ENCODE measurements at regions not wholly inside any gene's neighbourhood (a gene's known extent, or its start where the extent isn't known, plus 50 kb on each side); places are given as distances from the start of the nearest gene placed in this dataset.
"Not testable (repeated sequence)": the region's sequence is repeated elsewhere in the genome, so short reads cannot be mapped to it uniquely, and the experiment has no call there.

- no peak for DNase-seq (ENCODE audit: low read depth)
Observed at GRCh38 chr13:42373048-42373812, 101.3 kb downstream of the AKAP11 start.

GRCh38 chr13:42375663-42376062 is 103.7 kb downstream of the AKAP11 start:
- no peak for DNase-seq (ENCODE audit: low read depth)

GRCh38 chr13:42377640-42378382 is 105.9 kb downstream of the AKAP11 start:
- no peak for DNase-seq (ENCODE audit: low read depth)

- no peak for DNase-seq (ENCODE audit: low read depth)
Observed at GRCh38 chr13:42378383-42378780, 106.4 kb downstream of the AKAP11 start.

GRCh38 chr13:42379241-42379640 is 107.3 kb downstream of the AKAP11 start:
- no peak for DNase-seq (ENCODE audit: low read depth)

- DNase-seq (ENCODE audit: low read depth) = no peak
Observed at GRCh38 chr13:42380420-42381164, 108.6 kb downstream of the AKAP11 start.

GRCh38 chr13:42381165-42381425 is 109.1 kb downstream of the AKAP11 start:
- no peak for DNase-seq (ENCODE audit: low read depth)

- not testable (repeated sequence) for DNase-seq (ENCODE audit: low read depth)
Observed at GRCh38 chr13:42381426-42381825, 109.5 kb downstream of the AKAP11 start.

- DNase-seq (ENCODE audit: low read depth) = no peak
Observed at GRCh38 chr13:42383025-42383424, 111.1 kb downstream of the AKAP11 start.

GRCh38 chr13:42384265-42384664 is 112.3 kb downstream of the AKAP11 start:
- no peak for DNase-seq (ENCODE audit: low read depth)

- DNase-seq (ENCODE audit: low read depth) = no peak
Observed at GRCh38 chr13:42388326-42388725, 116.4 kb downstream of the AKAP11 start.

- DNase-seq (ENCODE audit: low read depth) = no peak
Observed at GRCh38 chr13:42389041-42389440, 117.1 kb downstream of the AKAP11 start.

- DNase-seq (ENCODE audit: low read depth) = no peak
Observed at GRCh38 chr13:42392180-42392579, 120.2 kb downstream of the AKAP11 start.

GRCh38 chr13:42392716-42393572 is 121.0 kb downstream of the AKAP11 start:
- no peak for DNase-seq (ENCODE audit: low read depth)

- DNase-seq (ENCODE audit: low read depth) = no peak
Observed at GRCh38 chr13:42393573-42394360, 121.8 kb downstream of the AKAP11 start.

GRCh38 chr13:42394361-42394708 is 122.4 kb downstream of the AKAP11 start:
- DNase-seq (ENCODE audit: low read depth) = no peak

- DNase-seq (ENCODE audit: low read depth) = no peak
Observed at GRCh38 chr13:42394711-42395085, 122.7 kb downstream of the AKAP11 start.

GRCh38 chr13:42395086-42395821 is 123.3 kb downstream of the AKAP11 start:
- DNase-seq (ENCODE audit: low read depth) = no peak

- DNase-seq (ENCODE audit: low read depth) = no peak
Observed at GRCh38 chr13:42396501-42396900, 124.5 kb downstream of the AKAP11 start.

GRCh38 chr13:42396901-42397655 is 125.1 kb downstream of the AKAP11 start:
- no peak for DNase-seq (ENCODE audit: low read depth)

Measured in stimulated activated CD8-positive, alpha-beta memory T cell treated with anti-CD3 and anti-CD28 coated beads, Interleukin-7, amount 100 ng/mL, for 24 hours (primary cell).